Thymus (tissue), 11 donors: ENCODE measurements at regions not wholly inside any gene's neighbourhood (a gene's known extent, or its start where the extent isn't known, plus 50 kb on each side); places are given as distances from the start of the nearest gene placed in this dataset.
"Not testable (repeated sequence)": the region's sequence is repeated elsewhere in the genome, so short reads cannot be mapped to it uniquely, and the experiment has no call there.

Experiments
- DNase-seq, 9 donors: peaks; one replicate each; pipeline ENCODE4 v3.0.0-alpha.2; 2013; ENCODE audit warnings: low spot score in 9 of 9, low read depth in 6 of 9, missing footprints in 1 of 9
- H3K27ac ChIP-seq, 2 donors: one replicate each; pipeline ENCODE4 v1.5.1; 2013; ENCODE audit warnings: control low read depth in 1 of 2, low read depth in 1 of 2, low read length in 1 of 2, mild to moderate bottlenecking in 1 of 2, moderate library complexity in 1 of 2
- H3K27me3 ChIP-seq, 2 donors: one replicate each; pipeline ENCODE4 v1.5.1; 2013; ENCODE audit warnings: low read length in 1 of 2; ENCODE audit not compliant: control insufficient read depth in 2 of 2, insufficient read depth in 1 of 2
- H3K36me3 ChIP-seq, 2 donors: one replicate each; pipeline ENCODE4 v1.5.1; 2013; ENCODE audit warnings: low read length in 1 of 2, mild to moderate bottlenecking in 1 of 2, moderate library complexity in 1 of 2; ENCODE audit not compliant: control insufficient read depth in 2 of 2, insufficient read depth in 2 of 2
- H3K4me1 ChIP-seq, 2 donors: one replicate each; pipeline ENCODE4 v1.5.1; 2013; ENCODE audit warnings: low read length in 2 of 2; ENCODE audit not compliant: control insufficient read depth in 2 of 2, insufficient read depth in 2 of 2
- H3K4me3 ChIP-seq, 2 donors: one replicate each; pipeline ENCODE4 v1.5.1; 2013; ENCODE audit warnings: low read length in 2 of 2, control low read depth in 1 of 2, mild to moderate bottlenecking in 1 of 2
- H3K9me3 ChIP-seq, 2 donors: one replicate each; pipeline ENCODE4 v1.5.1; 2013; ENCODE audit warnings: low read length in 1 of 2, mild to moderate bottlenecking in 1 of 2; ENCODE audit not compliant: control insufficient read depth in 2 of 2, insufficient read depth in 1 of 2
- WGBS: extraction: QIAGEN DNeasy Blood & Tissue Kit; methylation state at CpG from one replicate; pipeline ENCODE4 v1.1.7; 2013; 5-methylcytosine and 5-hydroxymethylcytosine counted together
- donor health status: healthy.

GRCh38 chr2:144970410-144970809, 450.5 kb upstream of the ZEB2 start:
- H3K9me3 ChIP-seq, DNase-seq, H3K27me3 ChIP-seq, H3K4me1 ChIP-seq, H3K36me3 ChIP-seq, H3K27ac ChIP-seq, H3K4me3 ChIP-seq: not testable (repeated sequence)
- 93% methylated on average over 1 of the region's 1 CpG for WGBS

DNA sequence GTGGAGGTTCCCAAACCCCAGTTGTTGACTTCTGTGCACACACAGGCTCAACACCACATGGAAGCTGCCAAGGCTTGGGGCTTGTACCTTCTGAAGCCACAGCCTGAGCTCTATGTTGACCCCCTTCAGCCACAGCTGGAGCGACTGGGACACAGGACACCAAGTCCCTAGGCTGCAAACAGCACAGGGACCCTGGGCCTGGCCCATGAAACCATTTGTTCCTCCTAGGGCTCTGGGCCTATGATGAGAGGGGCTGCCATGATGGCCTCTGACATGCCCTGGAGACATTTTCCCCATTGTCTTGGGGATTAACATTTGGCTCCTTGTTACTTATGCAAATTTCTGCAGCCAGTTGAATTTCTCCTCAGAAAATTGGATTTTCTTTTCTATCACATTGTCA, 449.6 kb upstream of the ZEB2 start:
- H3K27me3 ChIP-seq, H3K36me3 ChIP-seq, H3K4me3 ChIP-seq, DNase-seq, H3K4me1 ChIP-seq, H3K27ac ChIP-seq: not testable (repeated sequence)
- 91% methylated on average over 1 of the region's 1 CpG for WGBS
- H3K9me3 ChIP-seq, result peaks cover 0 to 14% of the 10 kb centered on the region in 2 donors

DNA sequence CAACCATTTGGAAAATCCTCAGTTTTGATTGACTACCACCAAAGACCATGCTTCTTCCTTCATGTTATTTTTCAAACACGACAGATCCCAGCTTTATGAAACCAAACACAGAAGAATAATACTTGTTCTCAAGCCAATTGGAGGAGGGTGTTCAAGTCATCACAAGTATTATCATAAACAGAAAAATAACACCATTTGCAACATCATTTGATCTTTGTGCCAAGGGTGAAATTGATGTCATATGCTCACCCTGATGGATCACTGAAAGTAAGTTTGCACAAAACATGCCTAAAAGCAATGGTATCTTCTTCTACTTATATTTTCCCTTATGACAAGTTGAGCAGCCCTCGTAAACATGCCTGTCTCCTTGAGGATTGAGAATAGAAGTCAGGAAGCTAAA, 448.0 kb upstream of the ZEB2 start:
- 90% methylated on average over 2 of the region's 2 CpGs for WGBS
- H3K27ac ChIP-seq, result no peak overlapping the region
- DNase-seq, result no peak
- H3K27me3 ChIP-seq, result no peaks in the 10 kb centered on the region
- H3K4me3 ChIP-seq, result no peak overlapping the region
- H3K4me1 ChIP-seq, result no peaks in the 10 kb centered on the region
- H3K36me3 ChIP-seq, result no peaks in the 10 kb centered on the region
- H3K9me3 ChIP-seq, result peaks cover 0 to 14% of the 10 kb centered on the region in 2 donors

DNA sequence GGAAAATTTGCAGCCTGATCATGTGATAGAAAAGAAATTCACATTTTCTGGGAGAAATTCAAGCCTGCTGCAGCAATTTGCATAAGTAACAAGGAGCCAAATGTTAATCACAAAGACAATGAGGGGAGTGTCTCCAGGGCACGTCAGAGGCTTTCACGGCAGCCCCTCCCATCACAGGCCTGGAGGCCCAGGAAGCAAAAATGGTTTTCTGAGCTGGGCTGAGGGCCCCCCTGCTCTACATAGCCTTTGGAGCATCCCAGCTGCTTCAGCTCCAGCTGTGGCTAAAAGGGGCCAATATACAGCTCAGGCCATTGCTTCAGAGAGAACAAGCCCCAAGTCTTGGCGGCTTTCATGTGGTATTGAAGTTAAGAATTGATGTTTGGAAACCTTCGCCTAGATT, 445.3 kb upstream of the ZEB2 start:
- WGBS, result 95% methylated on average over 4 of the region's 4 CpGs
- Histone ChIP-seq H3K27me3 (no peaks in the 10 kb centered on the region), H3K4me3 (no peak overlapping the region), H3K9me3 (peaks cover 0 to 14% of the 10 kb centered on the region in 2 donors), H3K27ac (no peak overlapping the region), H3K36me3 (no peaks in the 10 kb centered on the region), H3K4me1 (no peaks in the 10 kb centered on the region)
- no peak for DNase-seq

- no peak for DNase-seq
- no peaks in the 10 kb centered on the region for H3K36me3 ChIP-seq
- no peak overlapping the region for H3K27ac ChIP-seq
- no peaks in the 10 kb centered on the region for H3K4me1 ChIP-seq
- H3K27me3 ChIP-seq, result no peaks in the 10 kb centered on the region
- H3K4me3 ChIP-seq, result no peak overlapping the region
- H3K9me3 ChIP-seq, result peaks cover 0 to 8% of the 10 kb centered on the region in 2 donors
- 99% methylated on average over 2 of the region's 2 CpGs for WGBS
Observed at GRCh38 chr2:144963031-144963430, 443.1 kb upstream of the ZEB2 start.

GRCh38 chr2:144959416-144959815, 439.5 kb upstream of the ZEB2 start:
- Histone ChIP-seq H3K9me3 (no peaks in the 10 kb centered on the region), H3K27me3 (no peaks in the 10 kb centered on the region), H3K36me3 (no peaks in the 10 kb centered on the region), H3K4me3 (no peak overlapping the region), H3K4me1 (no peaks in the 10 kb centered on the region), H3K27ac (no peak overlapping the region)
- no peak for DNase-seq
- 96% methylated on average over 2 of the region's 2 CpGs for WGBS

- 96% methylated on average over 3 of the region's 3 CpGs for WGBS
- no peaks in the 10 kb centered on the region for H3K27me3 ChIP-seq
Observed at GRCh38 chr2:144950899-144951560, 431.1 kb upstream of the ZEB2 start.

GRCh38 chr2:144948205-144948855, 428.4 kb upstream of the ZEB2 start:
- H3K36me3 ChIP-seq, result no peaks in the 10 kb centered on the region
- no peak overlapping the region for H3K27ac ChIP-seq
- no peak overlapping the region for H3K4me3 ChIP-seq
- H3K9me3 ChIP-seq, result no peaks in the 10 kb centered on the region
- 93% methylated on average over 2 of the region's 2 CpGs for WGBS
- no peaks in the 10 kb centered on the region for H3K4me1 ChIP-seq
- DNase-seq, result no peak
- H3K27me3 ChIP-seq, result no peaks in the 10 kb centered on the region

More at GRCh38 chr2:144950899-144951560, 431.1 kb upstream of the ZEB2 start:
- H3K4me1 ChIP-seq, result no peaks in the 10 kb centered on the region
- DNase-seq, result no peak
- no peak overlapping the region for H3K27ac ChIP-seq
- H3K4me3 ChIP-seq, result no peak overlapping the region
- H3K36me3 ChIP-seq, result no peaks in the 10 kb centered on the region
- H3K9me3 ChIP-seq, result no peaks in the 10 kb centered on the region

GRCh38 chr2:144947709-144948037, 427.8 kb upstream of the ZEB2 start:
- Histone ChIP-seq H3K36me3 (no peaks in the 10 kb centered on the region), H3K9me3 (no peaks in the 10 kb centered on the region), H3K4me1 (no peaks in the 10 kb centered on the region), H3K27ac (no peak overlapping the region), H3K27me3 (no peaks in the 10 kb centered on the region), H3K4me3 (no peak overlapping the region)
- DNase-seq, result no peak
- WGBS, result 93% methylated on average over 2 of the region's 2 CpGs
